GM12891 (cell line): ENCODE measurements at regions not wholly inside any gene's neighbourhood (a gene's known extent, or its start where the extent isn't known, plus 50 kb on each side); places are given as distances from the start of the nearest gene placed in this dataset.
"Not testable (repeated sequence)": the region's sequence is repeated elsewhere in the genome, so short reads cannot be mapped to it uniquely, and the experiment has no call there.

Experiments used
- DNase-seq: peaks from one replicate; pipeline ENCODE4 v3.0.0; 2011; ENCODE audit warnings: low spot score; ENCODE audit not compliant: insufficient read length
- FAIRE-seq: peaks from 2 replicates; lab custom pipeline; 2011; peaks lifted over from hg19 to GRCh38; lab: Jason Lieb, UNC
- PAX5 ChIP-seq: IDR thresholded peaks from 2 replicates; pipeline ENCODE4 v1.6.1; 2011; ENCODE audit warnings: low read length, moderate library complexity, mild to moderate bottlenecking; ENCODE audit not compliant: insufficient read depth, severe bottlenecking
- POLR2A ChIP-seq: IDR thresholded peaks from 2 replicates; pipeline ENCODE4 v1.6.1; 2011; ENCODE audit warnings: low read depth, low read length, control low read depth
- POLR2AphosphoS5 ChIP-seq: IDR thresholded peaks from 2 replicates; pipeline ENCODE4 v1.6.1; 2011; ENCODE audit warnings: low read depth, low read length, control low read depth
- POU2F2 ChIP-seq: IDR thresholded peaks from 2 replicates; pipeline ENCODE4 v1.6.1; 2011; ENCODE audit warnings: low read depth, mild to moderate bottlenecking, control low read depth, low read length, moderate library complexity
- SPI1 ChIP-seq: IDR thresholded peaks from 2 replicates; pipeline ENCODE4 v1.6.1; 2011; ENCODE audit warnings: low read depth, low read length, control low read depth
- TAF1 ChIP-seq: IDR thresholded peaks from 2 replicates; pipeline ENCODE4 v1.6.1; 2011; ENCODE audit warnings: low read depth, low read length, control low read depth

DNA sequence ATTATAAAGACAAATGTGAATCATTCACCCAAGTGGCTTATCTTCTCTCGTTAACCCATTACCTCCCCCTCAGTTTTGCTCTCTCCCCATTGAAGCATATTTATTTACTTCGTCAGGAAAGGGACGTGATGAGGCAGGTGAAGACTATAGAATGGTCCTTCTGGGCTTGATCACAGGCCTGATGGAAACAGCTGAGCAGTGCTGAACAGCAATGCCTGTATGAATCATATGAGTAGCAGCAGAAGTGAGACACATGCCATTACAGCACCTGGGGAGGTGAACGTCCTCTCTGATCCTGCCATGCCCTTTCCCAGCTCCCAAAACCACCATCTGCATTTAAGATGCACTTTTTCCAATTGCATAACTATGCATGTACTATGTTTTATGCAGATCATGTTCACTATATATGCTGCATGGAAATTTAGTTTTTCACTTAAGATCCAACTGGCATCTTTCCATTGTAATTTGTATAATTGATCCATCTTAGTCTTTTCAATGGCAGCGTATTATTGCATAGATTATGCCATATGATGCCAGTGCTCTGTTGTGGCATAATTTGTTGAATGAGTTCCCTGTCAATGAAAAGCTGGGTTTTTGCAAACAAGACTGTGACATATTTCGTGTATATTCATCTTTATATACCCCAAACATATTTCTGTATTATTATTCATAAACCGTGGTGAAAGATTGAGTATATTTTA lies 105.3 kb downstream of the CXCL12 start:
- FAIRE-seq (no peak), DNase-seq (no peak)
- TF ChIP-seq TAF1 (no peak), POLR2AphosphoS5 (no peak), POU2F2 (no peak), SPI1 (no peak)

DNA sequence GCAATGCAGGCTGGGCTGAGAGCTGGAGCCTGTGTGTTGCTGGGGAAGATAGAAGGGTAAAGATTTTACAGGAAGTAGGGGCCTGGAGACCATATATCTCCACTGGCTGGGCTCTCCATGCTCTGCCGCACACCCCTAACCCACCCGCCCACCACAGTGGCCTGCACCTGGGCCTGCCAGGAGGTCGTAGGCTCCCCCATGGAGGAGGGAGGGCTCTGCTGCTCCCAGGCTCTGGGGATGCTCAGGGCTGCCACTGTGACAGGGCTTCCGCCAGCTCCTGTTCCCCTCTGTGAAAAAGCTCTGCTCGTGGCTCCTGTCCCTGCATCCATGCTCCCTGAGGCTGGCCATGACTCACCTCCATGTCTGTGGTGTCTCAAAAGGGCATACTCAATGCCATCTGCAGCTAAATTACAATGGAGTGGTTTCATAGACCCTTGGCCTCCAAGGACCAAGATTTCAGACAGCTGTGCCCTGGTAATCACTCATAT lies 106.0 kb downstream of the CXCL12 start:
- no peak for TF ChIP-seq POU2F2
- TF ChIP-seq TAF1 = no peak
- no peak for TF ChIP-seq POLR2A
- no peak for TF ChIP-seq PAX5
- no peak for TF ChIP-seq SPI1
- TF ChIP-seq POLR2AphosphoS5 = no peak
- no peak for DNase-seq

DNA sequence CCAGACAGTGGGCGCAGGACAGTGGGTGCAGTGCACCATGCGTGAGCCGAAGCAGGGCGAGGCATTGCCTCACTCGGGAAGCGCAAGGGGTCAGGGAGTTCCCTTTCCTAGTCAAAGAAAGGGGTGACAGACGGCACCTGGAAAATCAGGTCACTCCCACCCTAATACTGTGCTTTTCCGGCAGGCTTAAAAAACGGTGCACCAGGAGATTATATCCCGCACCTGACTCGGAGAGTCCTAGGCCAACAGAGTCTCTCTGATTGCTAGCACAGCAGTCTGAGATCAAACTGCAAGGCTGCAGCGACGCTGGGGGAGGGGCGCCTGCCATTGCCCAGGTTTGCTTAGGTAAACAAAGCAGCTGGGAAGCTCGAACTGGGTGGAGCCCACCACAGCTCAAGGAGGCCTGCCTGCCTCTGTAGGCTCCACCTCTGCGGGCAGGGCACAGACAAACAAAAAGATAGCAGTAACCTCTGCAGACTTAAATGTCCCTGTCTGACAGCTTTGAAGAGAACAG lies 116.4 kb downstream of the CXCL12 start:
- not testable (repeated sequence) for DNase-seq, FAIRE-seq

More for the DNA sequence above, 106.0 kb downstream of the CXCL12 start:
- FAIRE-seq = no peak

DNA sequence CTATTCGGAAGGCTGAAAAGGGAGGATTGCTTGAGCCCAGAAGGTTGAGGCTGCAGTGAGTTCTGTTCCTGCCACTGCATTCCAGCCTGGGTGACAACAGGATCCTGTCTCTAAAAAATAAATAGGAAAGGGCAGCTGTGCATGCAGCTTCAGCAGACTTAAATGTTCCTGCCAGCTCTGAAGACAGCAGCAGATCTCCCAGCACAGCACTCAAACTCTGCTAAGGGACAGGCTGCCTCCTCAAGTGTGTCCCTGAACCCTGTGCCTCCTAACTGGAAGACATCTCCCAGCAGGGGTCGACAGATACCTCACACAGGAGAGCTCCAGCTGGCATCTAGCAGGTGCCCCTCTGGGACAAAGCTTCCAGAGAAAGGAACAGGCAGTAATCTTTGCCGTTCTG lies 117.9 kb downstream of the CXCL12 start:
- TF ChIP-seq PAX5 (no peak), SPI1 (no peak), POLR2A (no peak), POLR2AphosphoS5 (no peak), POU2F2 (no peak), TAF1 (no peak)
- DNase-seq (no peak), FAIRE-seq (no peak)

DNA sequence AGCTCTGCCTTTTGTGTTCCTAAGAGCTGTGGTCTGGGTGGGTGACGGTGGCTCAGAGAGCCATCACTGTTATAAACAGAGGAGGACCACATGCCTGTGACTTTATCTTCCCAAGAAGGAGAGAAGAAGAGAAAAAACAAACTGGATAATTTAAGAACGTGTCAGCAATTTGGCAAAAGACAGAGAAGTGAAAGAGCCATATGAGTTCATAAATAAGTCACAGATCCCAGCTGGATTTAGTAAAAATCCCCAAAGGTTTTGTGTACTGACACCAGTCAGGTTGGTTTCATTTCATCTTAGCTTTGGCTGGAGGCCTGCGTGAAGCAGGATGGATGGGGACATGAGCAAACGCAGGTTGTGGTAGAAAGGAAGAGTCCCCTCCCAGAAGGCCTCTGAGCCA lies 120.7 kb downstream of the CXCL12 start:
- TF ChIP-seq PAX5 (no peak), SPI1 (peak; percentile 50)
- DNase-seq (no peak), FAIRE-seq (no peak)

DNA sequence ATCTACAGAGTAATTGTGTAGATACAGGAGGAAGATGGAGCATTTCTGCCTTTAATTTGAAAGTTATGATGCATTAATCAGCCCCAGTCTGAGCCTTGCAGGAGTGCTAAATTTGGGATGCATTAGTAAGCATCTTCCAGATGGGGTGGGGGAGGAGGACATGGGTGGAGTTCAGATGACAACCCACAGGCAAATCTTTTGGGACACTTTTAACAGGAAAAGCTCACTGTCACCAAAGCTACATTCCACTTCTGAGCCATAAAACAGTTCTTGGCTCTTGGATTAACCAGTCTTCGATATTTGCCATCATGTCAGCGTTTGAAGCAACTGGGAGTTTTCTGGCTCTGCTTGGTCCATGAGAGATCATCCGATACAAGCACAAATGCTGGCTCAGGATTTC lies 121.1 kb downstream of the CXCL12 start:
- DNase-seq (no peak), FAIRE-seq (no peak)
- TF ChIP-seq TAF1 = no peak
- no peak for TF ChIP-seq POLR2AphosphoS5
- no peak for TF ChIP-seq POLR2A
- no peak for TF ChIP-seq SPI1
- no peak for TF ChIP-seq POU2F2
- TF ChIP-seq PAX5 = no peak

DNA sequence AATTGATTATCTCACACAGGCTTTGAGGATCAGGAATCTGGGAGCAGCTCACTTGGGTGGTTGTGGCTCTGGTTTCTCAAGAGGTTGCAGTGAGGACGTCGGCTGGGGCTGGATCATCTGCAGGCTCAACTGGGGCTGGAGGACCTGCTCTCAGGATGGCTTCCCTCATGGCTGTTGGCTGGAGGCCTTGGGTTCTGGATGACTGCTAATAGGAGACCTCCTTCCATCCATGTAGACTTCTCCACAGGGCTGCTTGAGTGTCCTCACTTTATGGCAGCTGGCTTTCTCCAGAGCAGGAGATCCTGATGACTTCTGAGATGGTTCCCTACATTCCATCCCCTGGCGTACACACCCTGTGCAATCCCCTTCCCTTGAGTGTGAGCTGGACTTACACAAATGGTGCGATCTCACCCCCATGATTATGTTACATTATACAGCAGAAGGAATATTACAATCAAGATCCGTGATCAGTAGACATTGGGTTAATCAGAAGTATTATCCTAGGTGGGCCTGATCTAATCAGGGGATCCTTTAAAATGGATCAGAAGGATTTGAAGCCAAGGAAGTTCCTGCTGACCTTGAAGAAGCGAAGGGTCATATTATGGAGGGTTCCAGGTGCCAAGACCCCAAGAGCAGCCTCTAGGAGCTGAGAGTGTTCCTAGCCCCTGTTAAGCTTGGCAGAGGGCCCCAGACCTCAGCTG lies 122.2 kb downstream of the CXCL12 start:
- DNase-seq (no peak), FAIRE-seq (no peak)
- TF ChIP-seq PAX5 (no peak), POLR2AphosphoS5 (no peak), TAF1 (no peak), POLR2A (no peak), SPI1 (no peak), POU2F2 (no peak)

DNA sequence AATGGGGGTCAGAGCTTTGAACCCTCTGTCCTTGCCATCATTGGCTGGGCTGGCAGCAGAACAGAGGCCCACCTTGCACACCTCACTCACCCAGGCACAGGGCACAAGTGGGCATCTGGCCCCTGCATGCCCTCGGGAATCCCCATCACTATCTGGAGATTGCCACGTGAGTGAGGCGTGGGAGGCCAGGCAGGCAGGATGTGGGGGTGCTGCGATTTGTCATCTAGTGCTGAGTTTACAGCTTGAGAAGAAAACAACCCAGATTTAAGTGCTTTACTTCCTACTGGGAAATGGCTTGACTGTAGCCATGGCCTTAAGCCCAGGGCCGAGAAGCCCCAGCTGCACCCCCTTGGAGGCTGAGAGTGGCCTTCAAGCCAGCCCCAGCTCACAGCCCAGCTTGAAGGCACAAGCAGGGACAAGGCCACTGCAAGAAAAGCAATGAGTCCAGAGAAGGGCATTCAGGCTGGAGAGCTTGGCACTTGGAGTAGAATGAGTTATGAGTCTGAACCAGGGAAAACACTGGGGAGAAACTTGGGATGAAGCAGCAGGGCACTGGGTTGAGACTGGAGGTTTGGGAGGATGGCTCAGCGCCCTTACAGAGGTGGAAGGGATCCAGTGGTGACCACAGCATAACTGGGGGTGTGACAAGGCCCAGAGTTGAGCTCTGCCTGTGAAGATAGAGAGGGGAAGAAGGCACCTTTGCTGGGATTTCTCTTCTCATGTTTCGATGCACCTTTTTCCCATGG lies 123.0 kb downstream of the CXCL12 start:
- FAIRE-seq (no peak), DNase-seq (no peak)
- TF ChIP-seq PAX5 = no peak
- no peak for TF ChIP-seq POU2F2
- TF ChIP-seq TAF1 = no peak
- TF ChIP-seq POLR2A = no peak
- TF ChIP-seq SPI1 = no peak
- TF ChIP-seq POLR2AphosphoS5 = no peak

DNA sequence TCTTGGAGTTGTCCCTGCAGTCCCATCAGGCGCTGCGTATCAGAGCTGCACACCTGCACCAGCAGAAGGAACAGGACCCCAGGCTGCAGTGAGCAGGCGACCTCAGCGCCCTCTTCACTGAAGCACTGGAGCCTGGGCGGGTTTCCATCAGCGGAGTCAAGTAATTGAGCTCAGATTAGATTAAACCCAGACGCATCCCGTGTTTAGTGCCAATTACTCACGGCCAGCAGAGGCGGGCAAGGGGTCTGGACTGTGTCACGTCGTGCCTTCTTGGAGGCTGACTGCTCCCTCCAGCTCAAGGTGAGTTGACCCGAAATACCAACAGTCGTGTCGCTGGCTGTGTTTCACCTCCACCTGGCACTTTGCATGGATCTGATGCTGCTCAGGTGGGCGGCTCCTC lies 123.6 kb downstream of the CXCL12 start:
- DNase-seq (no peak), FAIRE-seq (no peak)
- TF ChIP-seq TAF1 (no peak), POLR2AphosphoS5 (no peak), POU2F2 (no peak), SPI1 (no peak), PAX5 (no peak), POLR2A (no peak)
